Thoracic aorta (tissue), 2 donors: ENCODE measurements at regions not wholly inside any gene's neighbourhood (a gene's known extent, or its start where the extent isn't known, plus 50 kb on each side); places are given as distances from the start of the nearest gene placed in this dataset.
A peak's percentile ranks its signal among the peaks of the same experiment; 100 is the strongest.

Experiments
- ATAC-seq: fragments of 150-250 bp; one replicate; pipeline ENCODE4 v1.8.0; 2017; ENCODE audit warnings: low read depth; ENCODE audit not compliant: insufficient number of reproducible peaks, low FRiP score
- DNase-seq: peaks from one replicate; pipeline ENCODE4 v3.0.0-alpha.2; 2020; ENCODE audit warnings: low spot score
- H3K27ac ChIP-seq, 2 donors: fragments of 200-600 bp; sonication (generic); 1 replicate in 1 of 2; 2 replicates in 1 of 2; pipeline ENCODE4 v1.5.1; 2016; ENCODE audit warnings: mild to moderate bottlenecking in 2 of 2, moderate library complexity in 2 of 2
- H3K27me3 ChIP-seq: fragments of 200-600 bp; sonication (generic); replicated peaks from 2 replicates; pipeline ENCODE4 v1.6.0; 2016; ENCODE audit warnings: mild to moderate bottlenecking; ENCODE audit not compliant: insufficient read depth
- H3K36me3 ChIP-seq: fragments of 200-600 bp; sonication (generic); one replicate; pipeline ENCODE4 v1.5.1; 2016
- H3K4me1 ChIP-seq, 2 donors: fragments of 200-600 bp; sonication (generic); 1 replicate in 1 of 2; 2 replicates in 1 of 2; pipeline versions ENCODE4 v1.5.1 to v1.6.0; 2016; ENCODE audit warnings: low read depth in 2 of 2, mild to moderate bottlenecking in 1 of 2; ENCODE audit not compliant: control insufficient read depth in 1 of 2
- H3K4me3 ChIP-seq: fragments of 200-600 bp; sonication (generic); 2 replicates; pipeline ENCODE4 v1.5.1; 2016; ENCODE audit warnings: mild to moderate bottlenecking
- H3K9me3 ChIP-seq: fragments of 200-600 bp; sonication (generic); 2 replicates; pipeline ENCODE4 v1.5.1; 2016
- CTCF ChIP-seq: fragments of 200-600 bp; sonication (generic); IDR thresholded peaks from one replicate; pipeline ENCODE4 v1.5.1; 2019; ENCODE audit warnings: antibody characterized with exemption

- Histone ChIP-seq H3K27me3 (no peaks in the 10 kb centered on the region), H3K4me3 (no peak overlapping the region), H3K9me3 (no peaks in the 10 kb centered on the region), H3K36me3 (no peaks in the 10 kb centered on the region), H3K4me1 (no peaks in the 10 kb centered on the region), H3K27ac (no peak overlapping the region)
- no peak for ATAC-seq
- no peak for DNase-seq
- TF ChIP-seq CTCF: no peak
These were observed 80.1 kb downstream of the ZNF280B start for GRCh38 chr22:22428222-22429098.

- no peak for TF ChIP-seq CTCF
- H3K4me3 ChIP-seq: no peak overlapping the region
- no peak overlapping the region for H3K27ac ChIP-seq
- DNase-seq (no peak), ATAC-seq (no peak)
- no peaks in the 10 kb centered on the region for H3K9me3 ChIP-seq
- H3K4me1 ChIP-seq: no peaks in the 10 kb centered on the region
- no peaks in the 10 kb centered on the region for H3K36me3 ChIP-seq
- H3K27me3 ChIP-seq: no peaks in the 10 kb centered on the region
These were observed 79.0 kb downstream of the ZNF280B start for GRCh38 chr22:22429369-22430108.

- Histone ChIP-seq H3K4me1 (no peaks in the 10 kb centered on the region), H3K27ac (no peak overlapping the region), H3K4me3 (no peak overlapping the region), H3K27me3 (no peaks in the 10 kb centered on the region), H3K36me3 (no peaks in the 10 kb centered on the region), H3K9me3 (no peaks in the 10 kb centered on the region)
- ATAC-seq (no peak), DNase-seq (no peak)
- TF ChIP-seq CTCF: no peak
These were observed 78.3 kb downstream of the ZNF280B start for GRCh38 chr22:22430111-22430820.

GRCh38 chr22:22431271-22432220 lies 77.0 kb downstream of the ZNF280B start:
- Histone ChIP-seq H3K27ac (no peak overlapping the region), H3K36me3 (no peaks in the 10 kb centered on the region), H3K9me3 (no peaks in the 10 kb centered on the region), H3K4me3 (no peak overlapping the region), H3K4me1 (no peaks in the 10 kb centered on the region), H3K27me3 (no peaks in the 10 kb centered on the region)
- ATAC-seq (no peak), DNase-seq (peak; percentile 6)
- peak; percentile 38 for TF ChIP-seq CTCF
